Nephron progenitor cell (in vitro differentiated cells): ENCODE measurements at regions not wholly inside any gene's neighbourhood (a gene's known extent, or its start where the extent isn't known, plus 50 kb on each side); places are given as distances from the start of the nearest gene placed in this dataset.

Experiments
- DNase-seq: peaks from one replicate; pipeline ENCODE4 v3.0.0; 2021
- H3K27ac Mint-ChIP-seq: 2 replicates; pipeline ENCODE4 v1.8.0; 2021; ENCODE audit warnings: mild to moderate bottlenecking, moderate library complexity, mixed read lengths
- H3K27me3 Mint-ChIP-seq: 2 replicates; pipeline ENCODE4 v1.8.0; 2021; ENCODE audit warnings: mild to moderate bottlenecking, low read depth, mixed read lengths; ENCODE audit not compliant: poor library complexity
- H3K36me3 Mint-ChIP-seq: 2 replicates; pipeline ENCODE4 v1.8.0; 2021; ENCODE audit warnings: low read depth, mixed read lengths
- H3K4me1 Mint-ChIP-seq: 2 replicates; pipeline ENCODE4 v1.8.0; 2021; ENCODE audit warnings: mixed read lengths
- H3K4me3 Mint-ChIP-seq: 2 replicates; pipeline ENCODE4 v1.8.0; 2021; ENCODE audit warnings: mild to moderate bottlenecking, moderate library complexity, mixed read lengths
- H3K9me3 Mint-ChIP-seq: 2 replicates; pipeline ENCODE4 v1.8.0; 2021; ENCODE audit warnings: mild to moderate bottlenecking, moderate library complexity, mixed read lengths
- TF ChIP-seq, protein P1 (sequence below): fragments of 200-600 bp; sonication (generic); IDR thresholded peaks from 2 replicates; pipeline ENCODE4 v1.5.0; 2021; ENCODE audit warnings: antibody characterized with exemption

DNA sequence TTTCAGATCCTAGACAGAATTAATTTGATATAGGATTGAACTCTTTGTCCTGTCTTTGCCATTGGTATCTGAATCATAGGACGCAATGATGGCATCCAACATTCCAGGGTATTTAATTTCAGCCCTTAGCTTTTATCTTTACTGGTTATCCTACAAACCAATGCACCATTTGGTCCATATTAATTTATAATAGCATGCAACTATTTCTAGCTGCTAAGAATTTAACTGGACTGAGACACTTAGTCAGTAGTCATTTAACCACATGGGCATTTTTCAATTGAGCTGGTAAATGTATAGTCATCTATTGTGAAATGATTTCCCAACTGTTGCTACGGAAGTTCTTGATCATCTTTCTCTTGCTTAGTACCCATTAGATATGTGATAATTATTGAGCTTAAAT is 141.1 kb downstream of the CD164 start:
- H3K27me3 Mint-ChIP-seq: no peaks in the 10 kb centered on the region
- H3K4me1 Mint-ChIP-seq: peaks cover 46% of the 10 kb centered on the region
- H3K4me3 Mint-ChIP-seq: no peak overlapping the region
- no peak overlapping the region for H3K27ac Mint-ChIP-seq
- TF ChIP-seq, protein P1, sequence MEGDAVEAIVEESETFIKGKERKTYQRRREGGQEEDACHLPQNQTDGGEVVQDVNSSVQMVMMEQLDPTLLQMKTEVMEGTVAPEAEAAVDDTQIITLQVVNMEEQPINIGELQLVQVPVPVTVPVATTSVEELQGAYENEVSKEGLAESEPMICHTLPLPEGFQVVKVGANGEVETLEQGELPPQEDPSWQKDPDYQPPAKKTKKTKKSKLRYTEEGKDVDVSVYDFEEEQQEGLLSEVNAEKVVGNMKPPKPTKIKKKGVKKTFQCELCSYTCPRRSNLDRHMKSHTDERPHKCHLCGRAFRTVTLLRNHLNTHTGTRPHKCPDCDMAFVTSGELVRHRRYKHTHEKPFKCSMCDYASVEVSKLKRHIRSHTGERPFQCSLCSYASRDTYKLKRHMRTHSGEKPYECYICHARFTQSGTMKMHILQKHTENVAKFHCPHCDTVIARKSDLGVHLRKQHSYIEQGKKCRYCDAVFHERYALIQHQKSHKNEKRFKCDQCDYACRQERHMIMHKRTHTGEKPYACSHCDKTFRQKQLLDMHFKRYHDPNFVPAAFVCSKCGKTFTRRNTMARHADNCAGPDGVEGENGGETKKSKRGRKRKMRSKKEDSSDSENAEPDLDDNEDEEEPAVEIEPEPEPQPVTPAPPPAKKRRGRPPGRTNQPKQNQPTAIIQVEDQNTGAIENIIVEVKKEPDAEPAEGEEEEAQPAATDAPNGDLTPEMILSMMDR: no peak
- DNase-seq: no peak
- H3K36me3 Mint-ChIP-seq: no peaks in the 10 kb centered on the region
- H3K9me3 Mint-ChIP-seq: peaks cover 5% of the 10 kb centered on the region

DNA sequence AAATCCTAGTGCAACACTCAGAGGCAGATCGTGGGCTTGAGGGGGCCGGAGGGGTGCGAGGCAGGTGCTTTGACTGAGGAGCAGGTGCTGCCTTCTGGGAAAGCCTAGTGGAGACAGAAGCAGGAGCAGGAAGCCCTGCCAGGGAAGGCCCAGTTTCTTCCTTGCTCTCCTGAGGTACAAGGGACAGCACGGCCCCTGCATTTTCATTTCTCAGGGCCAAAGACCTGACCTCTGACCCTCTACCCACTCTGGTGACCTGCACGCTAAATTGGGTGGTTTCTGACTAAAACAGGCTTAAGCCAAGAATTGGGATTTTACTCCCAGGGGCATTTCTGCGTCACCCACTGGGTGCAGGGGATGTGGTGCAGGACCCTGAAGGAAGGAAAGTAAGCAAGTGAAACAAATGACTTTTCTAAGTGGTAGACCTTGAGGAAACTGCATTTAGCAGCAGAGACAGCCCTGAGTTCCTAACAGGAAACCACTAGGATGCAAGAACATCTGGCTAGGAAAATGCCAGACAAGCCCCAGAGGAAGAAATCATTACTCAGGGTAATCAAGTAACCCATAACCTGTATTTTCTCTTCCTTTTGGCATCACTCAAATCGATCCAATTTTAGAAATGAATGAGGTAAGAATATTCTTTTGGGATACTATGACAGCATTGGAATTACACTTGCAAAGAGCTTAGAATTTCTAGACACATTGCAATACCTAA is 141.7 kb downstream of the CD164 start:
- no peak overlapping the region for H3K4me3 Mint-ChIP-seq
- peaks cover 5% of the 10 kb centered on the region for H3K9me3 Mint-ChIP-seq
- H3K27ac Mint-ChIP-seq: peak overlapping the region; percentile 94
- TF ChIP-seq, protein P1: no peak
- no peaks in the 10 kb centered on the region for H3K36me3 Mint-ChIP-seq
- peaks cover 50% of the 10 kb centered on the region for H3K4me1 Mint-ChIP-seq
- H3K27me3 Mint-ChIP-seq: no peaks in the 10 kb centered on the region
- DNase-seq: no peak

DNA sequence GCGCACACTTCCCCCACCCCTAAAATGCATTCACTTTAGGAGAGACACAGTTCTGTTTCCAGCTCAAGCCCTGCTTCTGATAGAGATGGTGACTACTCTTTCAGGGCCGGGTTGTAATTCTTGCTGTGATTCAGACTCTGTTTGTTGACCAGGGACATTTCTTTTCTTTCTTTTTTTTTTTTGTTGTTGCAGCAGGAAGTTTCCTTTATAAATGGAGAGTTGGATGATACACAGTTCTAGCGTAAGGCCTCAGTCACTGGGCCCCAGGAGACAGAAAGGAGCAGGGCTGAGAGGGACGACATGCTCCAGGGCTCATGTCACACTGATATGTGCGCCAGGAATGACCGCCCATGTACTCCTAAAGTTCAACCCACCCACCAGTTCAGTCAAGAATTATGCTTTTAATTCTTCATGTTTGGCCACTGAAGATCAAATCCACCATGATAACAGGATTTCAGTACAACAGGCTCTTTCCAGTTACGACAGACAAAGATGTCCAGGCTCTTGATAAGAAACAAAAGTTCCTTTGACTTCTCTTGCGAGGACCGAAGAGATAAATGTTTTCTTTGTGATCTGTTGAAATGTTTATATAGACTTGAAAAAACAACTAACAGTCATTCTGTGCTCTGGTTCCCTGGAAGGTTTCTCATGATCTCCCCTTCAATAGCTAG is 142.5 kb downstream of the CD164 start:
- Mint-ChIP-seq H3K27me3 (no peaks in the 10 kb centered on the region), H3K4me1 (peaks cover 50% of the 10 kb centered on the region), H3K27ac (peak overlapping the region; percentile 94), H3K9me3 (peaks cover 4% of the 10 kb centered on the region), H3K4me3 (no peak overlapping the region), H3K36me3 (no peaks in the 10 kb centered on the region)
- DNase-seq: no peak
- TF ChIP-seq, protein P1: no peak

DNA sequence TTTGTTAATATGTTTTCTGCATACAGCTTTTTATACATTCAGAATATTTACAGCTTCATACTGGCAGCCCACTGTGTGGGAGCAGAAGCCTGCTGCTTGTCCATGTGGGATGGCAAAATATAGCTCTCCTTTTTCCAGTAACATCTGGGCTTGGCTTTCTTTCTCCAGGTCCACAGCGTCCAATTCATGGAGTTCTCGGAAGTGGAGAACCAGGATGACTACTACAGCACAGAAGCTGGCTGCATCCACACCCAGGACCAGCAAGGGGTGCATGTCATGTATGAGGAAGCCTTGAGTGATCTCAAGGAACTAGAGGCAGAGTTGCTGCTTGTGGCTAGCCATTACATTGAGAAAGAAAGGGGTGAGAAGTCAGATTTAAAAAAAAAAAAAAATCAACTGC is 143.1 kb downstream of the CD164 start:
- Mint-ChIP-seq H3K4me3 (no peak overlapping the region), H3K27ac (no peak overlapping the region), H3K27me3 (no peaks in the 10 kb centered on the region), H3K4me1 (peaks cover 50% of the 10 kb centered on the region), H3K36me3 (no peaks in the 10 kb centered on the region), H3K9me3 (no peaks in the 10 kb centered on the region)
- TF ChIP-seq, protein P1: no peak
- DNase-seq: no peak

DNA sequence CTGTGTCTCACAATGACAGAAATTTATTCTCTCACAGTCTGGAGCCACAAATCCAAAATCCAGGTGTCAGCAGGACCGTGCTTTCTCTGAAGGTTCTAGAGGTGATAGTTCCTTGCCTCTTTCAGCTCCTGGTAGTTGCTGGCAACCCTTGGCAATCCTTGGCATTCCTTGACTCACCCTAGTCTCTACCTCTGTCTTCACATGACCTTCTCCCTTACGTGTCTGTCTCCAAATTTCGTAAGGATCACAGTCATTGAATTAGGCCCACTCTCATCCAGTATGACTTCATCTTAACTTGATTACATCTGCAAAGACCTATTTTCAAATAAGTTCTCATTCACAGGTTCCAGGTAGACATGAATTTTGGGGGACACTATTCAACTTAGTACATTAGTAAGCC is 143.1 kb downstream of the CEP57L1 start:
- H3K36me3 Mint-ChIP-seq: no peaks in the 10 kb centered on the region
- no peak overlapping the region for H3K4me3 Mint-ChIP-seq
- no peaks in the 10 kb centered on the region for H3K9me3 Mint-ChIP-seq
- DNase-seq: no peak
- H3K27ac Mint-ChIP-seq: no peak overlapping the region
- peaks cover 45% of the 10 kb centered on the region for H3K4me1 Mint-ChIP-seq
- TF ChIP-seq, protein P1: no peak
- H3K27me3 Mint-ChIP-seq: no peaks in the 10 kb centered on the region

DNA sequence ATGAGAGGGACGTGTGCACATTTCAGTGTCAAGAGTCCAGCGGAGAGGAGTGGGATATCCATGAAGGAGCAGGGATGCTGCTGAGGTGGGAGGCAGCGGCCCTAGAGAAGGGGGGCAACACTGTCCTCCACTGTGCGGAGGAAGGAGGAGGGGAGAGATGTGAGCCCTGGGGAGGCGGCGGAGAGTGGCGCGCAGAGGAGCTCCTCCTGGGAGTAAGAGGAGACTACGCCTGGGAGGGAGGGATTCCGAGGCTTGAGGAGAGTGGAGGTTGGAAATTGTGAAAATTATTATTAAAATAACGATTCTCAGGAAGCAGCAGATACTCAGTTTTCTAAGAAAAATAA is 142.7 kb downstream of the CEP57L1 start:
- Mint-ChIP-seq H3K27me3 (no peaks in the 10 kb centered on the region), H3K27ac (no peak overlapping the region), H3K36me3 (no peaks in the 10 kb centered on the region), H3K4me1 (peaks cover 41% of the 10 kb centered on the region), H3K9me3 (no peaks in the 10 kb centered on the region), H3K4me3 (no peak overlapping the region)
- TF ChIP-seq, protein P1: no peak
- no peak for DNase-seq
